SK-N-MC (cell line): ENCODE measurements at regions not wholly inside any gene's neighbourhood (a gene's known extent, or its start where the extent isn't known, plus 50 kb on each side); places are given as distances from the start of the nearest gene placed in this dataset.

ENCODE experiments used
- DNase-seq: peaks from one replicate; pipeline ENCODE4 v3.0.0-alpha.2; 2011; ENCODE audit warnings: low read depth, low spot score
- H3K27ac ChIP-seq: fragments of 200-600 bp; sonication (generic); 2 replicates; pipeline ENCODE4 v1.5.1; 2016; ENCODE audit warnings: mixed run types
- H3K36me3 ChIP-seq: fragments of 200-600 bp; sonication (generic); 2 replicates; pipeline ENCODE4 v1.6.1; 2017; ENCODE audit warnings: antibody characterized with exemption, low read length, mixed read lengths; ENCODE audit not compliant: insufficient read depth
- H3K4me3 ChIP-seq: fragments of 200-600 bp; sonication (generic); 2 replicates; pipeline ENCODE4 v1.5.1; 2016
- H3K9ac ChIP-seq: fragments of 200-600 bp; sonication (generic); 2 replicates; pipeline ENCODE4 v1.8.0; 2017; ENCODE audit warnings: mixed run types, mixed read lengths; ENCODE audit not compliant: insufficient read length
- H3K9me3 ChIP-seq: fragments of 200-600 bp; sonication (generic); 2 replicates; pipeline ENCODE4 v1.6.1; 2017; ENCODE audit warnings: low read depth, mild to moderate bottlenecking, antibody characterized with exemption, low read length, moderate library complexity, mixed read lengths
- EZH2 ChIP-seq: fragments of 200-600 bp; sonication (generic); IDR thresholded peaks from one replicate; pipeline ENCODE4 v1.6.1; 2017; ENCODE audit warnings: antibody characterized with exemption
- FOXP2 ChIP-seq: optimal IDR thresholded peaks from 2 replicates; pipeline ENCODE3; 2011; ENCODE audit warnings: mild to moderate bottlenecking, moderate library complexity; ENCODE audit not compliant: insufficient read depth; ENCODE audit errors: extremely low read length, control extremely low read depth
- POLR2AphosphoS5 ChIP-seq: IDR thresholded peaks from 2 replicates; pipeline ENCODE4 v1.6.1; 2012; ENCODE audit warnings: mild to moderate bottlenecking, low read depth, low read length, borderline replicate concordance

DNA sequence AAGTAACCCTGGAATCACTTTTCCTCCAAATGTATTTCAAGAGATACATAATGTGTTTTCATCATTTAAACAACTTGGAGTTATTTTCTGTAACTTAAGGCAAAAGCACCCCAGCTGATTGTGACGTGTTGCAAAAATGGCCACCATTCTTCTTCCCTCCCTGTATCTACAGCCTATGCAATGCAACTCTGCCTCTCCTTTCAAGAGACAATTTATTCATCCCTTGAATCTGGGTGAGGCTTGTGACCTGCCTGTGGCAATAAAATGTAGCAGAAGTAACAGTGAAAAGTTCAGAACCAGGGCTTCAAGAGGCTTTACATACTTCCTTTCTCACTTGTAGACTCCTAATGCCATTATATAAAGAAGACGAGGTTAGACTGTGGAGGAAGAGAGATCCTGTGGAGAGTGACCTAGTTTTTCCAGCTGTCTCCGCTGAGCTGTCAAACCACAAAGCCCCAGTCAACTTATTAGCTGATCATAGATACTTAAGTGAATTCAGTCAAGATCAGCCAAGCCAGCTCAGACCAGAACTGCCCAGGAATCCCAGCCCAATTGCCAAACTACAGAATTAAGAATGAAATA is 81.0 kb upstream of the KLF3 start:
- Histone ChIP-seq H3K4me3 (no peak overlapping the region), H3K27ac (no peak overlapping the region), H3K36me3 (no peaks in the 10 kb centered on the region), H3K9ac (no peak overlapping the region), H3K9me3 (no peaks in the 10 kb centered on the region)
- no peak for DNase-seq
- TF ChIP-seq POLR2AphosphoS5 (no peak), EZH2 (no peak), FOXP2 (no peak)

DNA sequence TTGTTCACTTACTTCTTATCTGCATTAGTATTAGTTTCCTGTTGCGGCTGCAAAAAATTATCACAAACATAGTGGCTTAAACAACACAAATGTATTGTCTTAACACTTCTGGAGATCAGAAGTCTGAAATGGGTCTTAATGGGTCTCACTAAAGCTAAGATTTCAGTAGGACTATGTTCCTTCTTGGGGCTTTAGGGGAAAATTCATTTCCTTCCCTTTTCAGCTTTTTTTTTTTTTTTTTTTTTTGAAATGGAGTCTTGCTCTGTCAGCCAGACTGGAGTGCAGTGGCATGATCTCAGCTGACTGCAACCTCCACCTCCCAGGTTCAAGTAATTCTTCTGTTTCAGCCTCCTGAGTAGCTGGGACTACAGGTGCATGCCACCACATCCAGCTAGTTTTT is 78.1 kb upstream of the KLF3 start:
- Histone ChIP-seq H3K36me3 (no peaks in the 10 kb centered on the region), H3K9me3 (no peaks in the 10 kb centered on the region), H3K9ac (no peak overlapping the region), H3K4me3 (no peak overlapping the region), H3K27ac (no peak overlapping the region)
- no peak for DNase-seq
- TF ChIP-seq POLR2AphosphoS5 (no peak), EZH2 (no peak), FOXP2 (no peak)

DNA sequence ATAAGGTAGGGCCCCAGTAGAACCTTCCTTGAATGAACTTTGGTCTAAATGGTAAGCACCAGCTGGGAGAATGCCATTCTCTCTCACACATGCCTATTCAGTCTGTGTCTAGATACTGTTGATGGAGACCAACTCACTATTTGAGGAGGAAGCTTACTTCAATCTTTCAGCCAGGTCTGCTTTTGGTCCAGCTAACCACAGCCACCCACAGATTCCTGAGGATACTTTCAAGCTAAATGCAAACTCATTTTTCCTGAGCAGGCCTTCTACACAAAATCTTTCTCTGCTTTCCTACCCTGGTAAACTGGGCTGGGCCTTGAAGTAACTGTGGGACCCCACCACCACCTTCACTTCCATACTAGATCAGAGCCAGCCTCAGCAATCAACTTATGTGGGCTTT is 76.9 kb upstream of the KLF3 start:
- TF ChIP-seq POLR2AphosphoS5 (no peak), EZH2 (no peak), FOXP2 (no peak)
- no peak overlapping the region for H3K4me3 ChIP-seq
- no peaks in the 10 kb centered on the region for H3K9me3 ChIP-seq
- H3K9ac ChIP-seq: no peak overlapping the region
- no peak overlapping the region for H3K27ac ChIP-seq
- no peak for DNase-seq
- no peaks in the 10 kb centered on the region for H3K36me3 ChIP-seq

DNA sequence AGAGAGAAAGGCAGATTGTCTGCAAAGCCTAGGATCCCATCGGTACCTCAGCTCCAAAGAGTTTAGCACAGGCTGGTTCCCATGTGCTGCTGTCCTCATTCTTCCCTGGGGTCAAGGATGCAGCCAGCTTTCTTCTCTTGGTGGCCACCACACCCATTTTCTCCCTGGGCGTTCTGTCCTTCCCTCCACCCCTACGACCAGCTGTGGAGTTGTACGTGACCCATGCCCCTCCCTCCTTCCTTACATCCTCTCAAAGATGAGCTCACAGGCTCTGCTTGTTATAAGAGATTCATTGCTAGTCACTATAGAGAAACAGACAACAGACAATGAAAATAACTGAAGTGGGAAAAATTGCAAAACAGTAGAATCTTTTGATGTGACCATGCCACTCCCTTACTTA is 74.0 kb upstream of the KLF3 start:
- no peak overlapping the region for H3K27ac ChIP-seq
- no peak overlapping the region for H3K4me3 ChIP-seq
- TF ChIP-seq FOXP2: no peak
- no peak for TF ChIP-seq POLR2AphosphoS5
- no peak for TF ChIP-seq EZH2
- H3K9me3 ChIP-seq: no peaks in the 10 kb centered on the region
- H3K9ac ChIP-seq: no peak overlapping the region
- no peak for DNase-seq
- no peaks in the 10 kb centered on the region for H3K36me3 ChIP-seq

DNA sequence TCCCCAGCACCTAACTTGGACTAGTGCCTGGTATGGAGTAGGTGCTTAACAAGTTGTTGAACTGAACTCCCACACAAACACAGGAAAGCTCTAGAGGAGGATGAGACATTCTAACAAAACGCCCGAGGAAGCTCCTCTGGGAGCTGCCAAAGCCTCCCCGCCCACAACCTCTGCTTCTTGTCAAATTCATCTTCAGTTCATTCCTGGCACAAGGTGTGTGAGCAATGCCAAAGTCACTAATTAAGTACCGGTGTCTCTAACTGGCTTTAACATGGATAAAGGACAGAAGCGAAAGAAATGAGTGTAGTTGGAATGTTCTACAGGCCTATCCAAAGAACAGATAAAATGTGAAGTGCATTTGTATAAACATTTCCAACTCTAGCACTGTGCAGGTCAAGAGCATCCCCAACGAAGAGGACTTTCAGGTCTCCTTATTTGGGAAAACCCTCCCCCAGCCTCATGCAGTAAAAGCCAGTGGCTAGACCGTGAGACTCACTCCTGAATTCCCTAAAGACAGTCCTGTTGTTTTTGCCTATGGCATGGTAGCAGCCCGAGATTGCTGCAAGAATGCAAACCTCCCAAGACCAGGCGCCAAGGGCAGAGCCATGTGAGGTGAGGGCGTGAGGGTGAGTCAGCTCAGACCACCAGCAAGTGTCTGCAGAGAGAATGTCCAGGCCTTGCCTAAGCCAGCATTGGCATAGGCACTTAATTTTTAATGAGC is 72.2 kb upstream of the KLF3 start:
- Histone ChIP-seq H3K9me3 (no peaks in the 10 kb centered on the region), H3K36me3 (no peaks in the 10 kb centered on the region), H3K27ac (no peak overlapping the region), H3K4me3 (no peak overlapping the region), H3K9ac (no peak overlapping the region)
- no peak for TF ChIP-seq FOXP2
- TF ChIP-seq EZH2: no peak
- no peak for TF ChIP-seq POLR2AphosphoS5
- DNase-seq: no peak

DNA sequence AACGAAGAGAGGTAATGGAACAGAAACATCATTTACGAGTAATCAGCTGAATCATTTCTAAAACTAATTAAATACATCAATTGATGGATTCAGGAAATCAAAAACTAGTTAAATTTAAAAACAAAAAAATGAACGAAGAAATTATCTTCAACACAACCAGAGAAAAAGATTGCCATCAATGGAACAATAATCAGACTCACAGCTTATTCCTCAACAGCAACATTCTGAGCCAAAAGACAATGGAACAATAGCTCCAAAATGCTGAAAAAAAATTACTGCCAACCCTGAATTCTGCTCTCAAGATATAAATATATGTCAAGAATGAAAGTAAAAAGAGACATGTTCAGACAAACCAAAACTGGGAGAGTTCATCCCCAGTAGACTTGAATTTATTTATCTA is 65.5 kb upstream of the KLF3 start:
- no peak overlapping the region for H3K9ac ChIP-seq
- H3K36me3 ChIP-seq: no peaks in the 10 kb centered on the region
- H3K9me3 ChIP-seq: no peaks in the 10 kb centered on the region
- no peak for TF ChIP-seq EZH2
- DNase-seq: no peak
- no peak overlapping the region for H3K4me3 ChIP-seq
- H3K27ac ChIP-seq: no peak overlapping the region

DNA sequence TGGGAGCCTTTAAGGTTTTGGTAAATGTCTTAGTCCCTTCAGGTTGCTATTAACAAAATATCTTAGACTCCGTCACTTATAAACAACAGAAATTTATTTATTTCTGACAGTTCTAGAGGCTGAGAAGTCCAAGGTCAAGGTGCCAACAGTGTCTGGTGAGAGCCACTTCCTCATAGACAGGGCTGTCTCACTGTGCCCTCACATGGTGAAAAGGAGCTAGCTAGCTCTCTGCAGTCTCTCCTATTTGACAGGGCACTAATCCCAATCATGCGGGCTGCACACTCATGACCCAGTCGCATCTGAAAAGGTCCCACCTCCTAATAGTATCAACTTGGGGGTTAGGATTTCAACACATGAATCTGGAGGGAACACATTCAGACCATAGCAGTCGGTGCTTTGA is 63.4 kb upstream of the KLF3 start:
- H3K9me3 ChIP-seq: no peaks in the 10 kb centered on the region
- H3K36me3 ChIP-seq: no peaks in the 10 kb centered on the region
- DNase-seq: no peak
- H3K27ac ChIP-seq: no peak overlapping the region
- no peak for TF ChIP-seq POLR2AphosphoS5
- TF ChIP-seq FOXP2: no peak
- TF ChIP-seq EZH2: no peak
- no peak overlapping the region for H3K4me3 ChIP-seq
- H3K9ac ChIP-seq: no peak overlapping the region

DNA sequence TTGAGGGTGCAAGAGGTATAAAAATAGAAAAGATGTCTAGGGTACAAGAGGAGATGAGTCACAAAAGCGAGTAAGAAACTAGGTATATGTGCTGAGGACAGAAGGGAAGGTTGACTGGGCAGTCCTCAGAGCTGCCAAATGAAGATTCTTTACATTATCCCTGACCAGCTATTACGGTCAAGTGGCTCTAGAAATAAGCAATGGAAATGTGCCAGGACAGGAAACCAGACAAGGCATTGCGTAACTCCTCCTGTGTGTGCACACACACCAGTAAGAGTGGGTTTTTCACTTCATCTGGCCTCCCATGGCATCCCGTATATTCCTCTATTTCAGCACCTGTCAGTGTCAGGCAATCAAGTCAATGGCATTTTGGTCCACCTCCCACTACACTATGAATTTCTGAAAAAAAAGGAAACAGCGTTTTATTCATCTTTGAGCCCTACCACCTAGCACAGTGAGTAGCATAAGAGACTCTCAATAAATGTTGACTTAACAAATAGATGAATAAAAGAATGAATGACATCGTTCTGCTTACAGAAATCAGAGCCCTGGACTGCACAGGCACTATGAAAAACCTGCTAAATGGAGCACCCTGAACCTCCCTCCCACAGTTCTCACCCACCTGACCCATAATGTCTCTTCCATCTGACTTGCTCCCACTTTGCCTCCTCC is 62.6 kb upstream of the KLF3 start:
- no peak for TF ChIP-seq POLR2AphosphoS5
- TF ChIP-seq EZH2: no peak
- TF ChIP-seq FOXP2: no peak
- Histone ChIP-seq H3K9me3 (no peaks in the 10 kb centered on the region), H3K4me3 (no peak overlapping the region), H3K36me3 (no peaks in the 10 kb centered on the region), H3K27ac (no peak overlapping the region), H3K9ac (no peak overlapping the region)
- no peak for DNase-seq
